HL-60 (cell line): ENCODE measurements at regions not wholly inside any gene's neighbourhood (a gene's known extent, or its start where the extent isn't known, plus 50 kb on each side); places are given as distances from the start of the nearest gene placed in this dataset.

Experiments used
- DNase-seq, 2 experiments: peaks; one replicate each; pipeline ENCODE4 v3.0.0-alpha.2; 2010 to 2020; ENCODE audit warnings: low read depth in 1 of 2, low spot score in 1 of 2
- H3K27ac ChIP-seq: fragments of 250-450 bp; sonication (Bioruptor Pico); replicated peaks from 2 replicates; pipeline ENCODE4 v1.5.1; 2020; ENCODE audit warnings: mild to moderate bottlenecking, moderate library complexity
- H3K27me3 ChIP-seq: fragments of 250-450 bp; sonication (Bioruptor Pico); 2 replicates; pipeline ENCODE4 v1.5.1; 2021; ENCODE audit warnings: mild to moderate bottlenecking, moderate library complexity; ENCODE audit not compliant: insufficient read depth, poor library complexity, severe bottlenecking
- H3K4me3 ChIP-seq: replicated peaks from 2 replicates; pipeline ENCODE4 v1.5.1; 2011; ENCODE audit warnings: mild to moderate bottlenecking, control low read depth, low read length; ENCODE audit not compliant: insufficient read depth
- CTCF ChIP-seq: IDR thresholded peaks from one replicate; pipeline ENCODE4 v1.5.1; 2011; ENCODE audit warnings: low read length, control low read depth, inconsistent platforms; ENCODE audit not compliant: insufficient read depth
- GABPA ChIP-seq: IDR thresholded peaks from 2 replicates; pipeline ENCODE4 v1.6.1; 2012; ENCODE audit warnings: low read depth
- POLR2AphosphoS5 ChIP-seq: IDR thresholded peaks from 2 replicates; pipeline ENCODE4 v1.6.1; 2012; ENCODE audit warnings: low read depth
- REST ChIP-seq: IDR thresholded peaks from 2 replicates; pipeline ENCODE4 v1.6.1; 2012; ENCODE audit warnings: low read depth; ENCODE audit not compliant: insufficient replicate concordance
- SPI1 ChIP-seq: IDR thresholded peaks from 2 replicates; pipeline ENCODE4 v1.6.1; 2012; ENCODE audit warnings: low read depth, mild to moderate bottlenecking, borderline replicate concordance

- no peak overlapping the region for H3K27ac ChIP-seq
- DNase-seq: no peak
- H3K4me3 ChIP-seq: no peak overlapping the region
- no peak for TF ChIP-seq CTCF
- TF ChIP-seq GABPA: no peak
- no peak for TF ChIP-seq SPI1
- no peak for TF ChIP-seq POLR2AphosphoS5
- TF ChIP-seq REST: no peak
- H3K27me3 ChIP-seq: peaks cover 2% of the 10 kb centered on the region
These were observed 113.4 kb upstream of the ATP1A1 start for GRCh38 chr1:116259663-116260062.

GRCh38 chr1:116260115-116260514 lies 112.9 kb upstream of the ATP1A1 start:
- H3K27ac ChIP-seq: no peak overlapping the region
- TF ChIP-seq SPI1: no peak
- TF ChIP-seq GABPA: no peak
- TF ChIP-seq REST: no peak
- no peak for TF ChIP-seq POLR2AphosphoS5
- no peak for TF ChIP-seq CTCF
- no peak overlapping the region for H3K4me3 ChIP-seq
- peaks cover 2% of the 10 kb centered on the region for H3K27me3 ChIP-seq
- DNase-seq: no peak

GRCh38 chr1:116260621-116261020 lies 112.4 kb upstream of the ATP1A1 start:
- no peak overlapping the region for H3K4me3 ChIP-seq

More at GRCh38 chr1:116260621-116261020, 112.4 kb upstream of the ATP1A1 start:
- peaks cover 2% of the 10 kb centered on the region for H3K27me3 ChIP-seq
- H3K27ac ChIP-seq: no peak overlapping the region
- DNase-seq: no peak
- TF ChIP-seq POLR2AphosphoS5: no peak
- TF ChIP-seq REST: no peak
- TF ChIP-seq CTCF: no peak
- no peak for TF ChIP-seq SPI1
- TF ChIP-seq GABPA: no peak
